Suprapubic skin (tissue), 4 donors: ENCODE measurements at regions not wholly inside any gene's neighbourhood (a gene's known extent, or its start where the extent isn't known, plus 50 kb on each side); places are given as distances from the start of the nearest gene placed in this dataset.

Source experiments
- CTCF ChIP-seq, 2 donors: fragments of 200-600 bp in 1 of 2; fragments of 450-650 bp in 1 of 2; sonication (generic) in 1 of 2; IDR thresholded peaks; one replicate each; pipeline ENCODE4 v1.5.1; 2016 to 2019; ENCODE audit warnings: antibody characterized with exemption in 2 of 2, mild to moderate bottlenecking in 1 of 2, moderate library complexity in 1 of 2
- POLR2A ChIP-seq, 2 donors: fragments of 450-650 bp; IDR thresholded peaks; one replicate each; pipeline ENCODE4 v1.6.1; 2017; ENCODE audit warnings: antibody characterized with exemption in 2 of 2, mild to moderate bottlenecking in 2 of 2, moderate library complexity in 2 of 2
- POLR2AphosphoS5 ChIP-seq, 3 donors: sonication (generic); formaldehyde crosslinking; IDR thresholded peaks; one replicate each; pipeline ENCODE4 v1.6.1; 2017; ENCODE audit warnings: antibody characterized with exemption in 3 of 3

- TF ChIP-seq POLR2A (IDR thresholded peaks at IDR 0.05): no peak
- TF ChIP-seq CTCF (IDR thresholded peaks at IDR 0.05): no peak
- no peak for TF ChIP-seq POLR2AphosphoS5 (IDR thresholded peaks at IDR 0.05)
These were observed 830.3 kb downstream of the BRINP1 start for GRCh38 chr9:118538959-118539358.
